ENCODE measurements at regions not wholly inside any gene's neighbourhood (a gene's known extent, or its start where the extent isn't known, plus 50 kb on each side); places are given as distances from the start of the nearest gene placed in this dataset.
A peak's percentile ranks its signal among the peaks of the same experiment; 100 is the strongest.

- no peak for ATAC-seq
- no peak for DNase-seq
- intact Hi-C loops (cut with micrococcal nuclease), result no loop called here
These were observed 136.0 kb upstream of the STX18 start for GRCh38 chr4:4677556-4678522.

GRCh38 chr4:4675641-4676040 lies 133.8 kb upstream of the STX18 start:
- ATAC-seq, result no peak
- DNase-seq, result no peak
- intact Hi-C loops (cut with micrococcal nuclease), result no loop called here

GRCh38 chr4:4675051-4675581 lies 133.3 kb upstream of the STX18 start:
- no peak for ATAC-seq
- intact Hi-C loops (cut with micrococcal nuclease), result no loop called here
- DNase-seq, result no peak

GRCh38 chr4:4673070-4673469 lies 131.2 kb upstream of the STX18 start:
- DNase-seq (no peak), ATAC-seq (no peak)
- intact Hi-C loops (cut with micrococcal nuclease), result no loop called here

- DNase-seq (no peak), ATAC-seq (peak; percentile 61)
- intact Hi-C loops (cut with micrococcal nuclease), result no loop called here
These were observed 130.6 kb upstream of the STX18 start for GRCh38 chr4:4672402-4672801.

GRCh38 chr4:4671774-4672349 lies 130.0 kb upstream of the STX18 start:
- no peak for DNase-seq
- ATAC-seq, result no peak
- intact Hi-C loops (cut with micrococcal nuclease), result no loop called here

- DNase-seq, result no peak
- ATAC-seq, result no peak
- intact Hi-C loops (cut with micrococcal nuclease), result no loop called here
These were observed 129.0 kb upstream of the STX18 start for GRCh38 chr4:4670869-4671268.

GRCh38 chr4:4668355-4669210 lies 126.7 kb upstream of the STX18 start:
- intact Hi-C loops (cut with micrococcal nuclease), result no loop called here
- DNase-seq (no peak), ATAC-seq (no peak)

GRCh38 chr4:4667622-4668081 lies 125.8 kb upstream of the STX18 start:
- no peak for DNase-seq
- no peak for ATAC-seq
- intact Hi-C loops (cut with micrococcal nuclease), result no loop called here

- intact Hi-C loops (cut with micrococcal nuclease), result no loop called here
- ATAC-seq (no peak), DNase-seq (no peak)
These were observed 125.1 kb upstream of the STX18 start for GRCh38 chr4:4666693-4667621.

- intact Hi-C loops (cut with micrococcal nuclease), result no loop called here
- no peak for DNase-seq
- ATAC-seq, result no peak
These were observed 124.3 kb upstream of the STX18 start for GRCh38 chr4:4666187-4666586.

- intact Hi-C loops (cut with micrococcal nuclease), result no loop called here
- ATAC-seq, result no peak
- no peak for DNase-seq
These were observed 122.4 kb upstream of the STX18 start for GRCh38 chr4:4664234-4664633.

GRCh38 chr4:4663028-4663427 lies 121.2 kb upstream of the STX18 start:
- no peak for ATAC-seq
- DNase-seq, result no peak
- intact Hi-C loops (cut with micrococcal nuclease), result no loop called here

GRCh38 chr4:4662230-4662629 lies 120.4 kb upstream of the STX18 start:
- DNase-seq (no peak), ATAC-seq (no peak)
- intact Hi-C loops (cut with micrococcal nuclease), result no loop called here

GRCh38 chr4:4659871-4660651 lies 118.2 kb upstream of the STX18 start:
- ATAC-seq (no peak), DNase-seq (no peak)
- intact Hi-C loops (cut with micrococcal nuclease), result no loop called here

GRCh38 chr4:4658052-4658451 lies 116.2 kb upstream of the STX18 start:
- intact Hi-C loops (cut with micrococcal nuclease), result no loop called here
- DNase-seq (no peak), ATAC-seq (no peak)

GRCh38 chr4:4656977-4657376 lies 115.1 kb upstream of the STX18 start:
- ATAC-seq, result no peak
- no peak for DNase-seq
- intact Hi-C loops (cut with micrococcal nuclease), result no loop called here

GRCh38 chr4:4655901-4656300 lies 114.1 kb upstream of the STX18 start:
- DNase-seq (no peak), ATAC-seq (no peak)
- intact Hi-C loops (cut with micrococcal nuclease), result no loop called here
